Suppressor macrophage treated with lipopolysaccharide for 1 hour (primary cell): ENCODE measurements at regions not wholly inside any gene's neighbourhood (a gene's known extent, or its start where the extent isn't known, plus 50 kb on each side); places are given as distances from the start of the nearest gene placed in this dataset.
A peak's percentile ranks its signal among the peaks of the same experiment; 100 is the strongest.

Experiments
- DNase-seq, 3 donors: peaks; one replicate each; pipeline ENCODE4 v3.0.0-alpha.2; 2020 to 2022

DNA sequence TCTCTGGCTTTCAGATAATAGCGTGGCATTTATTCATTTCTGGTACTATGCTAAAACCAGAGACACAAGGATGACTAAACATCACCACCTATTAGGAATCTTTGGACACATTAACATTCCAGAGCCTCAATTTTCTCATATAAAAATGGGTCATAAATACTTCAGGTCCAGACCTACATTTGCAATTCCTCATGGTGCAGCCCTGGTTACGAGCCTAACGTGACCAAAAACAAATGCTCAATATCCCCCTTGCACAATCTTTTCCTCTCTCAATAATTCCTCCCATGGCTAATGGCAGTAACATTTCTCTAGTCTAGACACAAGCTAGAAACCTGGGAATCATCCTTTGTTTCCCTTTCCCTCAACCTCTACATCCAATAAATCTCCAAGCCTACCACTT, 112.8 kb upstream of the NABP1 start:
- no peak for DNase-seq

- DNase-seq, result peak; percentile 53 to 64 (median 64)
Measured at GRCh38 chr2:191565647-191566198, 112.2 kb upstream of the NABP1 start.

DNA sequence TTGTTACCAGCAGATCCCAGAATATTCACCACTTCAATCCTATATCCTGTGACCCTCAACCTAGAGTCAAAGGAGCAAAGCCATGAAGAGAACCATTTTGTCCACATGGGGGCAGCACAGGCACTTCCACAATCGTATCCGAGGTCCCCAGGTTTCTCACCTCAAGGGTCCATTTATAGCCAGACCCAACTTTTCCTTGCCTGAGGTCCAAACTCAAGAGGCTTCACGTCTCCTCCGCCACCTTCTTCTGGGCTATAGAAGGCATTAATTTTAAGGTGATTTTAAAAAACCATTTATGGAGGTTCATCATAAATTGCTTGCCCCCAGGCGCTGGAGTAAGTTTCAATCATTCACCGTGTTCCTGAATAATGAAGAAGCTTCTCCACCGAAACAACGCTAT, 111.6 kb upstream of the NABP1 start:
- peak; percentile 83 to 85 (median 83) for DNase-seq

- no peak for DNase-seq
Measured at GRCh38 chr2:191567206-191567605, 110.7 kb upstream of the NABP1 start.

- DNase-seq, result no peak
Measured at GRCh38 chr2:191569025-191569424, 108.9 kb upstream of the NABP1 start.

DNA sequence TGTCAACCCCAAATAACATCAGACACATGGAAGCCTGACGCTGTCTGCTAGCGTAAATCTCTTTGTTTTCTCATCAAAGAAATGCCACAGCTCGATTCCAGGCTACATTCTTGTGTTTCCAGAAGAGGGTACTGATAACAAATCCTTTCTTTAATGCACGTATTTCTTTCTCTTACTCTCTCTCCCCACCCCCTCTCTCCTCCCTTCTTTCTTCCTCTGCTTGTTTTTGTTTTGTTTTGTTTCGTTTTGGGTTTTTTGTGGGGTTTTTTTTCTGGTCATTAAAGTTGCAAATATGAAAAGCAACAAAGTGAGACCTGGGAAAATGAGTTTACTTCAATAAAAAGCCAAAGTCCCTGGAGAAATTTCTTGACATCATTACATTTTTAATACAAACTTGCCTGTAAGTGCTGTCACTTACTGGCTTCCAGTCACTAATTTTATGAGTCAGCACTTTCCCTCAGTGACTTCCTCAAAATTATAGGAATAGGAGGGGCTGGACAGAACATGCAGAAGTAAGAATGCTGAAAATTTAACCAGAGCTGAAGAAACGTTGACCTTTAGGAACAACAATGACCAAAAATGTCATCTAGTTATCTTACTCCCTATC, 106.7 kb upstream of the NABP1 start:
- DNase-seq, result peak; percentile 74 to 98 (median 91)

GRCh38 chr2:191572319-191572718, 105.6 kb upstream of the NABP1 start:
- DNase-seq, result no peak

- no peak for DNase-seq
Measured at GRCh38 chr2:191573216-191573615, 104.7 kb upstream of the NABP1 start.

DNA sequence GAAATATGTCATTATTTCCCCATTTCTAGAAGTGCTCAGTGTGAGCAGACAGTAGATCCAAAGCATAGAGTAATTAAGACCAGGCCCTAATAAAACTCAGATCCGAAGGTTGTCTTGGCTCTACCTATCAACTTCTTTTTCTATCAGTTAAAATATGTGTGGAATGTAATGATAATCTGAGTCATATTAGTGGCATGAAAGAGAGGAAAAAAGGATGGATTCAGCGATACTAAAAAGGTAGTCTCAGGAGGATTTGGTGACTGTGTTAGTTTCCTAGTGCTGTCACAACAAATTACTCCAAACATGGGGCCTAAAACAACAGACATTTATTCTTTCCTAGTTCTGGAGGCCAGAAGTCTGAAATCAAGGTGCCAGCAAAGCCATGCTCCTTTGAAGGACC, 103.7 kb upstream of the NABP1 start:
- DNase-seq, result no peak

- DNase-seq, result no peak
Measured at GRCh38 chr2:191577605-191578004, 100.3 kb upstream of the NABP1 start.

DNA sequence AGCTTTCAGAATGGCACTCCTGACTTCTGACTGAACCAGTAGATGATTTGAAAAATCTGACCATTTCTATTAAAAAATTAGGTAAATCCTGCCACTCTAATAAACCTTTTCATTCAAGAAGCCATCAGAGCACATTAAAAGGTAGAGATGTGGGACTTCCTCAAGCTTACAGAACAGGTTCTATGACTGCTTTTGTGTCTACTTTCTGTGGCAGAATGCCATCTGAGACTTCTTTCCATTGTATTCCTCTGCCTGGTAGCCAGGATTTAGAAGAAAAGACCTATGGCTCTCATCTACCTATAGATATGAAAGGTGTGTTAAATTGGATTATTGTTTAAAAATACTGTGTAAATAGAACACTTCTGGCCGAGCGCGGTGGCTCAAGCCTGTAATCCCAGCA, 99.9 kb upstream of the NABP1 start:
- no peak for DNase-seq

DNA sequence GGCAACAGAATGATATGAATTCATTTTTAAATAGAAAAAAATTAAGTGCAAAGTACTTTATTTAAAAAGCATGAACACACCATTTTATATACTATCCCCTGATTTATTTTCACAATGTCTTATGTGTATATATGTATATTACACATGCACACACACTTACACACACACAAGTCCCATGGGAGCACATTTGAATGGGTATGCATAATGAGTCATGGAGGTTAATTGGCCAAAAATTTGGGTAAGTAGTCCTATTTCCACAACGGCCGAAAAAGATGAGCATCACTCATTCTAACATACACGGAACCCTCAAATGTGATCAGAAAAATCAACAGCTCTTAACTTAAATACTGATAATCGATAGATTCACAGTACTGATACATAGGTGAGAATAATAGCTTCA, 97.4 kb upstream of the NABP1 start:
- DNase-seq, result no peak

DNA sequence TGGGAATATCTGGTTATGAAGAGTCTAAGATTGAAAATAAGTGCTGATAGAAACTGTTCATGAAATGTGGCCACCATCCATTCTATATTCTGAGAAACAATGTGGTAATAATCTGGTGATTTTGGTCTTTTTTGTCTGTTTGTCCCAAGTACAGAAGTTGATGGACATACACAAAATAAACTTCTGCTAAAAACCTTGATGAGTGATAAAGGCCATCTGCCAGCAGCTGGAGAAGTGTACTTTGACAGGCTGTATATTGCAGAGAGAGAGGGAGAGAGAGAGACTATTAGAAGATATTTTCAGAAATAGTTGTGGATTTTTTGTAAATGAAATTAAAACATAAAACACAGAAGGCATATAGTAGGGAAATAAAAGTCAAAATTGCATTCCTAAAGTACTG, 96.9 kb upstream of the NABP1 start:
- no peak for DNase-seq

GRCh38 chr2:191582355-191582754, 95.6 kb upstream of the NABP1 start:
- no peak for DNase-seq

DNA sequence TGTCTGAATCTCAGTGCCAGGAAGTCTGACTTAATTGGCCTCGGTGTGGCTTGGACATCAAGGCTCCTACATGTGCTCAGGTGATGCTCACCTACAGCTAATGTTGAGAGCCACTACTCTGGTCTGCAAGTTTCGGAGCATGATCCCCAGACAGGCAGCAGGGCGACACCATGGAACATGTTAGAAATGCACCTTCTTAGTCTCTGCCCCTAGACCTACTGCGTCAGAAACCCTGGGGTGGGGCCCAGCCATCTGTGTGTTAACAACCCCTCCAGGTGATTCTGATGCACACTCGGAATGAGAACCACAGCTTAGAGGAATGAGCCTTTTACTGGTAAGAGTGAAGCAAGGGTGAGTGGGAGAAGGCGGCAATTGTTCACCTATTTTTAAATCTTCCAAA, 86.9 kb upstream of the NABP1 start:
- DNase-seq, result no peak

GRCh38 chr2:191593622-191594385, 84.1 kb upstream of the NABP1 start:
- no peak for DNase-seq

GRCh38 chr2:191597186-191597751, 80.7 kb upstream of the NABP1 start:
- no peak for DNase-seq

DNA sequence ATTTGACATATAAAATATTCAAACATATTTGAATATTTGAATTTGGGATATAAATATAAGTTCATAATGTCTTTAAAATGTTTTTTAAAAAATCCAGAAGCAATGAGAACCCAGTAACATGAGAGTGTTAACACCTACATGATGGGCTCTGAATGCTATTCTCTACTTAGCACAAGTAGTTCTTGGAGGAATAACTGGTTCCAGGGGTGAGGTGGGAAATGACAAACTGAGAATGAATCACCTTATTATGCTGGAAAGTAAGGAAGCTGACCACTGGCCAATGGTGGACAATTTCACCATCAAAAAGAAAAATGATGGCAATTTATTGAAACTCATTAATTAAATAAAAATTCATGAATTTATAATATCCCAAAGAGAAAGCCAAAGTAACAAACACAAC, 79.6 kb upstream of the NABP1 start:
- DNase-seq, result no peak

- peak; percentile 94 to 97 (median 95) for DNase-seq
Measured at GRCh38 chr2:191601060-191601459, 76.9 kb upstream of the NABP1 start.

DNA sequence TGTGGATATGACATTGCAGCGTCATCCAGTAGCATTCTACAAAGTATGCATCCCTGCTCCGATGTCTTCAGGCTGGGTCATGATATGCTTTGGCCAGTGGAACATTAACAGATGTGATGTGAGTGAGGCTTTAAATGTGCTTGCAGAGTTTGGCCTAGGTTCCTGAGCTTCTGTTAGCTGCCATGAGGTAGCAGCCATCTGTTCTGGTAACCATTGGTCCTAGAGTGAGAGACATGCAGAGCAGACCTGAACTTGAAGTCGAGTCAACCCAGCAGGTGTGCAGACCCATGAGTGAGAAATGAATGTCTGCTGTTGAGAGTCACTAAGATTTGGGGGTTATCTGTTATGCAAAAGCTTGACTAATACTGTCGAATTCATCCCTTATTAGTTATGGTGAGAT, 73.8 kb upstream of the NABP1 start:
- DNase-seq, result no peak

DNA sequence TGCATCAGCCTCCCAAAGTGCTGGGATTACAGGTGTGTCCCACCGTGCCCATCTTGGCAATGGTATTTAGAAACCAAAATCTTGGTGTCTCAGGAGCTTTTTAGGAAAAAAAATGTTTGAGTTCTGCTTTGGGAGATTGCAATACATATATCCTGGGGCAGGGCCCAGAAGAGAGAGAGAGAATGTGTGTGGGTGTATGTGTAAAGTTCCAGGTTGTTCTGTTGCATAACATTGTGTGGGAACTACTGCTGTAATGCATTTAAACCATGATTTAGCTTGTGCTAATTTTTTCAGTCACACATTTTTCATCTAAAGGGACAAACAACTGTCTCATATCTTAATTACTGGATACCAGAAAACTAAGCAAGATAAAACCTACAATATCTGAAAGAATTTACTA, 70.8 kb upstream of the NABP1 start:
- DNase-seq, result peak; percentile 41 to 54 (median 52)

GRCh38 chr2:191610756-191611155, 67.2 kb upstream of the NABP1 start:
- DNase-seq, result peak in 2 of 3 donors; percentile 59 to 60

GRCh38 chr2:191611614-191612013, 66.3 kb upstream of the NABP1 start:
- DNase-seq, result peak; percentile 83 to 91 (median 89)

DNA sequence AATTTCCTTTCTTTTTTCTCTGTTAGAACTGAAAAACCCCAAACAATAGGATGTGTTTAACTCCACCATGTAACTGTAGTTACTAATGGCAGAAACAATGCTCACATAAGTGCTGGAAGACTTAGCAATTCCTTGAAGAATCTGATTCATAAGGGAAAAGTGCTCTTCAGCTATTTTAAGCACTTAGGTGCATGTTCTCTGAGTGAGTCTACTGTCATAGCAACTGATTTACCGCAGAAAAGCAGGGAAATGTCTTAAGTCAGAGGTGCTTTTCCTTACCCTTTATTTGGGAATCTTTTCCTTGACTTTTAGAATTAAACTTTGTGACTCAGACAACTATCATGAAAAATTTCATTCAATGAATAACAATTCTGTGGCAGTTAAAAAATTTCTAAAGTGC, 65.4 kb upstream of the NABP1 start:
- no peak for DNase-seq
